Ascending aorta (tissue), 2 donors: ENCODE measurements at regions not wholly inside any gene's neighbourhood (a gene's known extent, or its start where the extent isn't known, plus 50 kb on each side); places are given as distances from the start of the nearest gene placed in this dataset.

Experiments
- DNase-seq, 2 donors: peaks; one replicate each; pipeline ENCODE4 v3.0.0-alpha.2; 2019; ENCODE audit warnings: low spot score in 2 of 2
- H3K27ac ChIP-seq, 2 donors: fragments of 200-600 bp; sonication (generic); one replicate each; pipeline ENCODE4 v1.5.1; 2016 to 2017; ENCODE audit warnings: mild to moderate bottlenecking in 1 of 2
- H3K27me3 ChIP-seq: fragments of 200-600 bp; sonication (generic); one replicate; pipeline ENCODE4 v1.5.1; 2017
- H3K36me3 ChIP-seq, 2 donors: fragments of 200-600 bp; sonication (generic); one replicate each; pipeline ENCODE4 v1.5.1; 2016
- H3K4me1 ChIP-seq, 2 donors: fragments of 200-600 bp; sonication (generic); one replicate each; pipeline ENCODE4 v1.5.1; 2016 to 2017; ENCODE audit warnings: mild to moderate bottlenecking in 1 of 2
- H3K4me3 ChIP-seq, 2 donors: fragments of 200-600 bp; sonication (generic); one replicate each; pipeline ENCODE4 v1.5.1; 2016 to 2017; ENCODE audit warnings: mild to moderate bottlenecking in 1 of 2
- H3K9me3 ChIP-seq, 2 donors: fragments of 200-600 bp; sonication (generic); one replicate each; pipeline ENCODE4 v1.5.1; 2016
- intact Hi-C: fragments of 100-400 bp; cut with DNase I; formaldehyde crosslinking; loops from one replicate; pipeline ENCODE4 v1.15.1; 2023
- TF ChIP-seq, protein P1 (sequence below), 3 experiments: fragments of 200-600 bp in 2 of 3; fragments of 450-650 bp in 1 of 3; sonication (generic) in 2 of 3; IDR thresholded peaks; one replicate each; pipeline ENCODE4 v1.5.1; 2016 to 2019; ENCODE audit warnings: antibody characterized with exemption in 3 of 3, mild to moderate bottlenecking in 1 of 3, moderate library complexity in 1 of 3

DNA sequence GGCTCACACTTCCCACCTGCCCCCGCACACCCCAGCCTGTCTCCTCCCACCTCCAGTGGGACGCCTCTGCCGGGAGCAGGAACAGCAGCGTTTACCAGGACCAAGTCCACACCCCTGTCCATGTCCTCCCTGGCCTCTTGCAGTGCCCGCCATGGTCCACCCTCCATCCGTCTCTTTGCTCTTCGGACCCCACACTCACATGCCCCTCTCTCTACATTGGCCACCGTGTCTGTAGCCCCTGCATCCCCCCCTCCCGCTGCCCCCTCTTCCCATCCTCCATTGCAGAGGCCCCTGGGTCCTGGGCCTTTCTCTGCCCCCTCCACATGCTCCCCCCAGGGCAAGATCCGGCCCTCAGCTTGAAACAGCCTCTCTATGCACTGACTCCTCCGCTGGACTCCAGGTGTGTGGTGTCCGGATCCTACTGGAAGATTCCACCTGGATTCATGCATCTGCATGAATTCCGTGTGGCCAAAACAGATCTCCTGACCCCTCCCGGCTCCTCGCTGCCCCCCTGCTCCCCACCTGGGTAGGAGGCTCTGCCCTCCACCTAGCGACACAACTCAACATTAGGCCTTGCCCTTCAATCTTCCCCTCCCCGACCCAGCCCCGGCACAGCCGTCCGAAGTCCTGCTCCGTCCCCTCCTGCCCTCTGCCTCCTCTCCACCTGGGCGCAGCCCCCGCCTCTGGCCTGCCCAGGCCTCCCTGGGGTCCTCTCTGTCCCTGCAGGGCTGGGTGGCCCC is 168.5 kb downstream of the OLFM1 start:
- no peak for DNase-seq
- no peak overlapping the region for H3K27ac ChIP-seq
- no peaks in the 10 kb centered on the region for H3K4me1 ChIP-seq
- H3K36me3 ChIP-seq = no peaks in the 10 kb centered on the region
- intact Hi-C loops = no loop called here
- TF ChIP-seq, protein P1, sequence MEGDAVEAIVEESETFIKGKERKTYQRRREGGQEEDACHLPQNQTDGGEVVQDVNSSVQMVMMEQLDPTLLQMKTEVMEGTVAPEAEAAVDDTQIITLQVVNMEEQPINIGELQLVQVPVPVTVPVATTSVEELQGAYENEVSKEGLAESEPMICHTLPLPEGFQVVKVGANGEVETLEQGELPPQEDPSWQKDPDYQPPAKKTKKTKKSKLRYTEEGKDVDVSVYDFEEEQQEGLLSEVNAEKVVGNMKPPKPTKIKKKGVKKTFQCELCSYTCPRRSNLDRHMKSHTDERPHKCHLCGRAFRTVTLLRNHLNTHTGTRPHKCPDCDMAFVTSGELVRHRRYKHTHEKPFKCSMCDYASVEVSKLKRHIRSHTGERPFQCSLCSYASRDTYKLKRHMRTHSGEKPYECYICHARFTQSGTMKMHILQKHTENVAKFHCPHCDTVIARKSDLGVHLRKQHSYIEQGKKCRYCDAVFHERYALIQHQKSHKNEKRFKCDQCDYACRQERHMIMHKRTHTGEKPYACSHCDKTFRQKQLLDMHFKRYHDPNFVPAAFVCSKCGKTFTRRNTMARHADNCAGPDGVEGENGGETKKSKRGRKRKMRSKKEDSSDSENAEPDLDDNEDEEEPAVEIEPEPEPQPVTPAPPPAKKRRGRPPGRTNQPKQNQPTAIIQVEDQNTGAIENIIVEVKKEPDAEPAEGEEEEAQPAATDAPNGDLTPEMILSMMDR (IDR thresholded peaks at IDR 0.05) = no peak
- H3K4me3 ChIP-seq = no peak overlapping the region
- H3K9me3 ChIP-seq = no peaks in the 10 kb centered on the region
- H3K27me3 ChIP-seq = no peaks in the 10 kb centered on the region

DNA sequence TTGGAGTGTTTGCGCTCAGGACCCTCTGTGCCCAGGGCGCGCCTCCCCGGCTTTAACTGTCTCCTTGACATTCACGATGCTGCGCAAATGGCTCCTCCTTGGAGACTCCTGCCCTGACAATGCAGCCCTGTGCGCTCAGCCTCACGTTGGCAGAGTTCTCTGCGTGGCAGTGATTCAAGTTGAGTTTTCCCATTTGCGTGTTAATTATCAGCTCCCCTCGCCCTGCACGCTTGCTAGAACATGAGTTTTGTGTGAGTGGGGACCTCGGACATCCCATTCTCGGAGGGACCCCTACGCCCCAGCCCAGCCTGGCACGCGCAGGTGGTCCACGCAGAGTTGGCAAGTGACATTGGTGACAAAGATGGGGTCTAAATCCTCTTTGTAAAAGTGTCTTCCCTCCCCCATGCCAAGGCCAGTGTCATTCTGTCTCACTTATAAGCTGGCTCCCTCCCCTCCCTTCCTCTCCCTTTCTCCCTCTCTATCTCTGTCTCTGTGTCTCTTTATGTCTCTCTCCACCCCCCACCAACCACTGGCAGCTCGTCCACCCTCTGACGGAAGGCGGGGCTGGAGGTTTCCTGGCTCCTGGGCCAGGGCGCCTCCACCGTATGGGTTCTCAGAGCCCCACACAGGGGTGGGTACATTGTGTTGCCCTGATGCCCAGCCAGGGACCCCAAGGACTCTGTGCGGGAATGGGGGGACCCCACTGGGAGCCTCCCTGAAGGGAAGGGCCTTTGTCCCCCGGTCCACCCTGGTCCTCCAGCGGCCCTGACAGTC is 169.3 kb downstream of the OLFM1 start:
- H3K27ac ChIP-seq = no peak overlapping the region
- H3K9me3 ChIP-seq = no peaks in the 10 kb centered on the region
- no peak overlapping the region for H3K4me3 ChIP-seq
- no peaks in the 10 kb centered on the region for H3K36me3 ChIP-seq
- DNase-seq = no peak
- TF ChIP-seq, protein P1 (IDR thresholded peaks at IDR 0.05) = no peak
- no peaks in the 10 kb centered on the region for H3K27me3 ChIP-seq
- intact Hi-C loops = no loop called here
- H3K4me1 ChIP-seq = no peaks in the 10 kb centered on the region

DNA sequence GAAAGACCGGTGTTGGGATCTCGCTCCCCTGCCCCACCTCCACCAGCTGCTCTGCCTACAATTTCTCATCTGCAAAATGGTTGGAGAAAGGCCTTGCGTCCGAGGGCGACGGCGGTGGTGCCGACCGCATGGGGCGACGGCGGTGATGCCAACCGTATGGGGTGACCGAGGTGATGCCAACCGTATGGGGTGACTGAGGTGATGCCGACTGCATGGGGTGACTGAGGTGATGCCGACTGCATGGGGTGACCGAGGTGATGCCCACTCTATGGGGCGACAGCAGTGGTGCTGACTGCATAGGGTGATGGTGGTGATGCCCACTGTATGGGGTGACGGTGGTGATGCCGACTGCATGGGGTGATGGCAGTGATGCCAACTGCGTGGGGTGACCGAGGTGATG is 171.0 kb downstream of the OLFM1 start:
- no peaks in the 10 kb centered on the region for H3K36me3 ChIP-seq
- no peak overlapping the region for H3K4me3 ChIP-seq
- no peaks in the 10 kb centered on the region for H3K9me3 ChIP-seq
- H3K27me3 ChIP-seq = no peaks in the 10 kb centered on the region
- H3K4me1 ChIP-seq = no peaks in the 10 kb centered on the region
- no peak overlapping the region for H3K27ac ChIP-seq
- TF ChIP-seq, protein P1 (IDR thresholded peaks at IDR 0.05) = no peak
- DNase-seq = no peak
- intact Hi-C loops = no loop called here

DNA sequence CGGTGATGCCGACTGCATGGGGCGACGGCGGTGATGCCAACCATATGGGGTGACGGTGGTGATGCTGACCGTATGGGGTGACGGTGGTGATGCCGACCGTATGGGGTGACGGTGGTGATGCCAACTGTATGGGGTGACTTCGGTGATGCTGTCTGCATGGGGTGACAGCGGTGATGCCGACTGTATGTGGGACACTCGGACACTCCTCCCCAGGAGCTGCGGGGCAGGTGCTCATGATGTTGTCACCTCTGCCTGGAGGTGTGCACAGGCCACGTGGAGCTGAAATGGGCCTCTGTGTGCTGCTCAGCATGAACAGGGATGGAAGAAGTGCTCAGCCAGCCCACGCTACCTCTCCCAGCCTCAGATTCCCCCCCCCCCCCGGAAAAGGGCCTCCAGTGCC is 171.8 kb downstream of the OLFM1 start:
- Histone ChIP-seq H3K27me3 (no peaks in the 10 kb centered on the region), H3K36me3 (no peaks in the 10 kb centered on the region), H3K27ac (no peak overlapping the region), H3K9me3 (no peaks in the 10 kb centered on the region), H3K4me1 (no peaks in the 10 kb centered on the region), H3K4me3 (no peak overlapping the region)
- no peak for DNase-seq
- TF ChIP-seq, protein P1 (IDR thresholded peaks at IDR 0.05) = no peak
- intact Hi-C loops = no loop called here

DNA sequence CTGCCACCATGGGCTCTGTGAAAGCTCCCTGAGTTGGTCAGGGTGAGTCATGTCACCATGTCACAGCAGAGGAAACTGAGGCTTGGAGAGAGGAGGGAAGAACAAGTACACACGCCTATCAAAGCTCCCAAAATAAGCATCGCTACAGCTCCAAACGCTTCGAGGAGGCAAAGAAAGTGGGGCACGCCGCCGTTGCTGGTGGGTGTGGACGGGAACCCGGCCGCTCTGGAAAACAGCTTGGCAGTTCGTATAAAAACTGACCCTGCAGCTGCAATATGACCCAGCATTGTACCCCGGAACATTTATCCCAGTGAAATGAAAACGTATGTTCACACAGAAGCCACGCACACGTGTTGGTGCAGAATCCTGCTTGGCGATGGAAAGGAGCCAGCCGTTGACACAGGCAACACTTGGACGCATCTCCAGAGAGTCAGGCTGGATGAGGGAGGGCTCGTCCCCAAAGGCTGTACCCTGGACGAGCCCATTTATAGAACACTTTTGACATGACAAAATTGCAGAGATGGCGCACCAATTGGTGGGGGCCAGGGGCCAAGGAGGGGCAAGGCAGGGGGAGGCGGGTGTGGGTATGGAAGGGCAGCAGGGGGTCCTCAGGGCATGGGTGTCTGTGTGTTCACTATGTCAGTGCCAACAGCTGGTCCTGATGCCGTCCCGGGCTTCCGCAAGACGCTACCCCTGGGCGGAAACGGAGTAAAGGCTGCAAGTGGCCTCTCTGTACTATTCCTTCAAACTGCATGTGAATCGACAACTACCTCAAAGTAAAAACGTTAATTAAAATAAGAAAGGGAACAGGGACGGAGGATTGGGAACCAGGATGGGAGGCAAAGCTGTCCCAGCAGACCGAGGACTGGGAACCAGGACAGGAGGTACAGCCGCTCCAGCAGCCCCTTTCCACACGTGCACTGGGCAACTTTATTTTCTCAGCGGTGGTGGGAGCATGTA is 173.0 kb downstream of the OLFM1 start:
- Histone ChIP-seq H3K4me1 (no peaks in the 10 kb centered on the region), H3K27me3 (no peaks in the 10 kb centered on the region), H3K9me3 (no peaks in the 10 kb centered on the region), H3K4me3 (no peak overlapping the region), H3K36me3 (no peaks in the 10 kb centered on the region), H3K27ac (no peak overlapping the region)
- TF ChIP-seq, protein P1 (IDR thresholded peaks at IDR 0.05) = no peak
- no peak for DNase-seq
- intact Hi-C loops = no loop called here
